GM13976 (cell line): ENCODE measurements at regions not wholly inside any gene's neighbourhood (a gene's known extent, or its start where the extent isn't known, plus 50 kb on each side); places are given as distances from the start of the nearest gene placed in this dataset.
A peak's percentile ranks its signal among the peaks of the same experiment; 100 is the strongest.

Experiments used
- DNase-seq: peaks from one replicate; pipeline ENCODE4 v3.0.0; 2012; ENCODE audit warnings: low spot score
- in situ Hi-C: fragments of 300-500 bp; cut with MboI; formaldehyde crosslinking; loops from one replicate; pipeline ENCODE4 v1.12.0; 2022; ENCODE audit warnings: low sequenced_read_pairs, mixed read lengths, inconsistent platforms; ENCODE audit not compliant: unreplicated experiment
- TF ChIP-seq, protein P1 (sequence below): IDR thresholded peaks from 2 replicates; pipeline ENCODE4 v1.5.1; 2012; ENCODE audit warnings: borderline replicate concordance, mild to moderate bottlenecking; ENCODE audit not compliant: insufficient read depth; ENCODE audit errors: extremely low read depth, missing control alignments, control extremely low read depth

DNA sequence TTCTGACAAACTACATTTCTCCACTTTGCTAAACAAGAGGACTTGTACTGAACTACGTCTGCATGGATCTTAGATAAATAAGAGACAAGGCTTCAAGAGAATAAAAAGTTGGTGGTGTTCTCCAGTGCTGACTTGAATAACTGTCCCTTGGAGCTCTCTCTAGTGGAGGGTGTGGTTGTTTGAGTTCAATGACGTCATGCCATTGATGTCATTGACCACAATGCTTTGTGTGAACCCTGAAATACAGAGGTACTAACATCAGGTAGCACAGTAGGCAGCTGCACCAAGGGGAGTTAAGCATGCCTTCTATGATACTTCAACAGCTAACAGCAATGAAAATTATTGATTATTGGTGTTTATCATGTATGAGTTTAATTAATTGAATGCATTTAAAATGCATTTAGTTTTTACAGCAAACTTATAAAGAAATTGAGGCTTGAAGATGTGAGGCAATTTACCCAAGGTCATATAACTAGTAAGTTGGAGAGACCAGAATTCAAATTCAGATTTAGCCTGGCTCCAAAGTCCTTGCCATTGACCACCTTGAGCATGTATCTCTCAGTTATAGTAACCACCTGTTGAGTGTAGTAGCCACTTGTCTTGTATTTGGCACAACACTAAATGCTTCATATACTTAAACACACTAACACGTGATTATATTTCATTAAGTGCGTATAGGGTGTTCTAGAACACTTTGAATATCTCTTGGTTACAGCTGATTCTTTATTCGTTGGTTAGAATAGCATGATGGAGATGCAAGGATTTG, 126.0 kb upstream of the ANKRD28 start:
- TF ChIP-seq, protein P1, sequence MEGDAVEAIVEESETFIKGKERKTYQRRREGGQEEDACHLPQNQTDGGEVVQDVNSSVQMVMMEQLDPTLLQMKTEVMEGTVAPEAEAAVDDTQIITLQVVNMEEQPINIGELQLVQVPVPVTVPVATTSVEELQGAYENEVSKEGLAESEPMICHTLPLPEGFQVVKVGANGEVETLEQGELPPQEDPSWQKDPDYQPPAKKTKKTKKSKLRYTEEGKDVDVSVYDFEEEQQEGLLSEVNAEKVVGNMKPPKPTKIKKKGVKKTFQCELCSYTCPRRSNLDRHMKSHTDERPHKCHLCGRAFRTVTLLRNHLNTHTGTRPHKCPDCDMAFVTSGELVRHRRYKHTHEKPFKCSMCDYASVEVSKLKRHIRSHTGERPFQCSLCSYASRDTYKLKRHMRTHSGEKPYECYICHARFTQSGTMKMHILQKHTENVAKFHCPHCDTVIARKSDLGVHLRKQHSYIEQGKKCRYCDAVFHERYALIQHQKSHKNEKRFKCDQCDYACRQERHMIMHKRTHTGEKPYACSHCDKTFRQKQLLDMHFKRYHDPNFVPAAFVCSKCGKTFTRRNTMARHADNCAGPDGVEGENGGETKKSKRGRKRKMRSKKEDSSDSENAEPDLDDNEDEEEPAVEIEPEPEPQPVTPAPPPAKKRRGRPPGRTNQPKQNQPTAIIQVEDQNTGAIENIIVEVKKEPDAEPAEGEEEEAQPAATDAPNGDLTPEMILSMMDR = no peak
- in situ Hi-C loops = no loop called here
- peak; percentile 10 for DNase-seq

DNA sequence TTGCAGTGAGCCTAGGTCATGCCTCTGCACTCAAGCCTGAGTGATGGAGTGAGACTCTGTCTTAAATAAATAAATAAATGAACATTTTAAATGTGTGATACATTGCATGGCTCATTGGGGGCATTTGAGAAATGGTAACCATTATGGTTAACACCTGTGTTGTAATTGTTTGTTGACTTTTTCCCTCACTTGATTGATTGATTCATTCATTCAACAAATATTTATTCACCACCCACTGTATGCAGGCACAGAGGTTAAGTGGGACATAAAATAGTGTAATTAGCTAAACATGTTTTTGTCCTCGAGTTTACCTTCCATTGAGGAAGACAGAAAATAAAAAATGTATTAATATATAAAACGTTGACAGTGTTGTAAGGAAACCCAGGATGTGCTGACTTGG, 127.1 kb upstream of the ANKRD28 start:
- TF ChIP-seq, protein P1 = no peak
- in situ Hi-C loops = no loop called here
- DNase-seq = no peak

DNA sequence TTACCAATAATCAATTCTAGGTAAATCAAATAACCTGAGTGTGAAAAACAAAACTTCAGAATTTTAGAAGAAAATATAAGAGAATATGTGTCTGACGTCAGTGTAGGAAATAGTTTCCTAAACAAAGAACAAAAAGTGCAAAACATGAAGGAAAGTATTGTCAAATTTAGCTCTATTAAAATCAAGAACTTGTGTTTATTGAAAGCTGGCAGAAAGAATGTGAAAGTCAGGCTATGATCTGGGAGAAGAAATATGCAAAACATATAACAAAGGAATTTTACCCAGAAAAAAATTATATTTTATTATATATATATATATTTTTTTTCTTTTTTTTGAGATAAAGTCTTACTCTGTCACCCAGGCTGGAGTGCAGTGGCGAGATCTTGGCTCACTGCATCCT, 129.1 kb upstream of the ANKRD28 start:
- no peak for DNase-seq
- TF ChIP-seq, protein P1 = no peak
- in situ Hi-C loops = no loop called here

DNA sequence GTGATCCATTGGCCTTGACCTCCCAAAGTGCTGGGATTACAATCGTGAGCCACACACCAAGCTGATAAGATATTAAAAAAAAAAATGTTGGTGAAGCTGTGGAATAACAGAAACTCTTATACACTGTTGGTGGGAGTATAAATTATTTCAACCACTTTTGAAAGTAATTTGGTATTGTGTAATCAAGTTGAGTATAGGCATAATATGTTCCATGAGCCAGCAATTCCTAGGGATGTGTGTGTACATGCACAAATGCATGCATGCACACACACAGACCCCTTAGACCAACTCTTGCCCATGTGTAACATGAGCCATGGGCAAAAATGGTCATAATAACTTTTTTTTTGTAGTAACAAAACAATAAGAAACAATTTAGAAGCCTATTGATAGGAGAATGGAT, 130.2 kb upstream of the ANKRD28 start:
- TF ChIP-seq, protein P1 = no peak
- no peak for DNase-seq
- in situ Hi-C loops = no loop called here

DNA sequence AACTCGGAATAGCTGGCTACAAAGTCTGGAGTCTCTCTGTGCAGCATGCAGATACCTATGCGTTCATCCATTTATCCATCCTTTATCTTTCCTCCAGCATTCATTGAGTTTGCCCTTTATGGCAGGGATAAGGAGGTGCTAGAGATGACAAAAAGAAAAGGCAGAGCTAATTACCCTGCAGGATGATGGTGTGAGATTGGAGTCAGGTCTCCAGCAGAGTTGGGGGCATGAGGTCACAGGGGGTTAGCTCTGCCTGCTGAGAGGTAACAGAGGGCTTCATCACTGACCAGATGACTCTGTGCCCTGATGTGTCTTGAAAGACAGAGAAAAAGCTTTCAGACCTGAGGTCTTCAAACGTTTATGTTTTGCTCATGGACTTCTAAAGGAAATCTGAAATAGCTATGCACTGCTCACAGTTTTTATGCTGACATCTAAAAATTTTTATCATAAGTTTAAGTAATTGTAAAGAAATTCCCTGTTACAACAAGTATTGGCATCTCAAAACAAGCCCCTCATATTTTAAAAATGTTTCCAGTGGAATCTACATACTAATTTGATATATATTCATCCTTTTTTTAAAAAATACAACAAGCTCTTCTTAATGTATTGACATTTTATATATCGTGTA, 132.3 kb upstream of the ANKRD28 start:
- TF ChIP-seq, protein P1 = no peak
- in situ Hi-C loops = no loop called here
- DNase-seq = no peak

DNA sequence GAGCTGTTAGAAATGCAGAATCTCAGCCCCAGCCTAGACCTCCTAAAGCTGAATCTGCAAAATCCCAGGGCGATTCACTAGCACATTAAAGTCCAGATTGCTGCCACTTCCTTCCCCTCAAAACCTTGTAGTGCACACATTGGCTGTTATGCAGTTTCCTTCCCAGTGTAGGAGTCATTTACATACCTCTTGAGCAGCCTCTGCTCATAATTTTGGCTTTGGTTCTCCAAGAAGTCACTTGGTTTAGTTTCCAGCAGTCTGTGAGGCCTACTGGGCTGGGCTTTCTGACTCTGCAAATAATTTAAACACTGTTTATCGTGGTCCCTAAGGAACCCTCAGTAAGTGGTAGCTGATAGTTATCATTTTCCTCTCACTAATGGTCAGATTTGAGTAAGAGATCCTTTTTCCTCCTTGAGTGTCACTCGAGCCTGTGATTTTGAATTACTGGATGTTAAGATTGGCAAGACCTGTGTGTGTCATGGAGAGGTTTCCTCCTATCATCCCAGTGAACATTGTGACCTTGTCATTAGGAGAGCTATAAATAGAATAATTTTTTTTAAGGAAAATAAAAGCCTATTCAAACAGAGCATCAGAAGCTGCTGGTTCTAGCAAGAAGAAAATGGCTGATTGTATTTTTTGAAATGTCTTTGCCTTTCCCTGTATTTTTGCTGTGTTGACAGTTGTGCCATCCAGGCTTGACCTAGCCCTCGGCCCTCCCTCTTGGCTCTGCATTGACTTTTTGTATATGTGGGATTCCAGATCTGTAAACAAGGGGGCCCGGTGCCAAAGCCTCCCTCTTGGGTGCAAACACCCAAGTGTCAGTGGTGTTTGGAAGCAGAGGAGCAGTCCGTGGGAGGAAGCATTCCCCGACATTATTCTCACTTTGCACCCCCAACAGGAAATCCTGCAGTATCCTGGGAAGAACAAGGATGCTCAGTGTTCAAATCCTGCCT, 134.8 kb upstream of the ANKRD28 start:
- in situ Hi-C loops = no loop called here
- TF ChIP-seq, protein P1 = no peak
- DNase-seq = no peak
